CD4-positive, alpha-beta T cell (primary cell): ENCODE measurements at regions not wholly inside any gene's neighbourhood (a gene's known extent, or its start where the extent isn't known, plus 50 kb on each side); places are given as distances from the start of the nearest gene placed in this dataset.

ENCODE experiments used
- ATAC-seq: fragments of 200-7000 bp; cut with Tn5 transposase; one replicate; pipeline ENCODE4 v1.10.0; 2022; ENCODE audit warnings: mild to moderate bottlenecking; ENCODE audit not compliant: poor library complexity
- CTCF ChIA-PET: fragments of 350-600 bp; sonication (Branson Sonifier 250); formaldehyde crosslinking; loops from one replicate; lab custom pipeline; 2021; ENCODE audit warnings: antibody characterized with exemption, inconsistent platforms; lab: Charles Lee
- POLR2A ChIA-PET: fragments of 350-600 bp; sonication (Branson Sonifier 250); formaldehyde crosslinking; loops from one replicate; lab custom pipeline; 2021; ENCODE audit warnings: antibody characterized with exemption, inconsistent platforms; lab: Charles Lee
- DNase-seq, 14 experiments: peaks; one replicate each; pipeline ENCODE4 v3.0.0-alpha.2; 2013 to 2020; ENCODE audit warnings: mixed read lengths in 2 of 14
- H3K27ac ChIP-seq, 2 donors: one replicate each; pipeline versions ENCODE4 v1.5.1 to v1.7.0; 2013; ENCODE audit warnings: low read length in 2 of 2, low read depth in 1 of 2, mild to moderate bottlenecking in 1 of 2
- H3K27me3 ChIP-seq, 2 experiments: 1 replicate in 1 of 2; 2 replicates in 1 of 2; pipeline versions ENCODE4 v1.6.1 to v1.7.0; 2013; ENCODE audit warnings: low read length in 2 of 2, control low read depth in 1 of 2, mild to moderate bottlenecking in 1 of 2, moderate library complexity in 1 of 2; ENCODE audit not compliant: insufficient read depth in 2 of 2, control insufficient read depth in 1 of 2
- H3K36me3 ChIP-seq: one replicate; pipeline ENCODE4 v1.6.1; 2013; ENCODE audit warnings: low read length, control low read depth; ENCODE audit not compliant: insufficient read depth
- H3K4me1 ChIP-seq: one replicate; pipeline ENCODE4 v1.6.1; 2013; ENCODE audit warnings: low read length, control low read depth; ENCODE audit not compliant: insufficient read depth
- H3K4me3 ChIP-seq: one replicate; pipeline ENCODE4 v1.5.1; 2013; ENCODE audit warnings: mild to moderate bottlenecking, low read length, moderate library complexity
- H3K9me3 ChIP-seq, 2 experiments: 1 replicate in 1 of 2; 2 replicates in 1 of 2; pipeline versions ENCODE4 v1.6.1 to v1.7.0; 2013; ENCODE audit warnings: low read length in 2 of 2, mild to moderate bottlenecking in 2 of 2, control low read depth in 1 of 2, moderate library complexity in 1 of 2; ENCODE audit not compliant: control insufficient read depth in 1 of 2, insufficient read depth in 1 of 2
- H3K27ac Mint-ChIP-seq: one replicate; pipeline ENCODE4 v1.8.0; 2020; ENCODE audit warnings: mixed read lengths
- H3K27me3 Mint-ChIP-seq: one replicate; pipeline ENCODE4 v1.8.0; 2021; ENCODE audit warnings: mixed read lengths
- H3K36me3 Mint-ChIP-seq: one replicate; pipeline ENCODE4 v1.8.0; 2021; ENCODE audit warnings: low read depth, mixed read lengths
- H3K4me1 Mint-ChIP-seq: one replicate; pipeline ENCODE4 v1.8.0; 2021; ENCODE audit warnings: low read depth, mixed read lengths
- H3K4me3 Mint-ChIP-seq: one replicate; pipeline ENCODE4 v1.8.0; 2020; ENCODE audit warnings: mild to moderate bottlenecking, mixed read lengths
- H3K9me3 Mint-ChIP-seq: one replicate; pipeline ENCODE4 v1.8.0; 2020; ENCODE audit warnings: mixed read lengths
- intact Hi-C, 2 experiments: fragments of 100-400 bp; cut with DNase I in 1 of 2; cut with micrococcal nuclease in 1 of 2; formaldehyde crosslinking; loops; one replicate each; pipeline versions ENCODE4 v1.15.1 to v1.9.0; 2023 to 2025; cut with DNase I, micrococcal nuclease
- TF ChIP-seq, protein P1 (sequence below): fragments of 200-600 bp; IDR thresholded peaks from one replicate; pipeline ENCODE4 v1.8.0; 2022; ENCODE audit warnings: antibody characterized with exemption, mild to moderate bottlenecking

DNA sequence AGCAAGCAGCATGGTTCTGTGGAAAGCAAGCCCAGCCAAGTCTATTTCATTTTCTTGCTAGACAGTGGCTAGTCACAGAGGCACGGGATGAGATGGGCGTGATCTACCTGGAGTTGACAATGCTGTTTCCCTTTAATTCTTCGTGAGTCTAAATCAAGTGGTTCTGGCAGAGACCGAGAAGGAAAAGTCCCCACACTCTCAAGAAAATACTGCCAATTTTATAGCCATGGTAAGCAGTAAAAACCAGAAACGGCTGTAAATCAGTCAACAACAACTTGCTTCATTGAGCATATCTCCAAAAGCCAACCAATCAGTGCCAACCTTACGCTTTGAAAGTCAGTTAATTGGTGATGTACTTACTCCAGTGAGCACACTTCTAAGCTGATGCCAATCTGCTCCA is 223.4 kb downstream of the SEC23IP start:
- H3K27me3 ChIP-seq: peaks cover 0 to 12% of the 10 kb centered on the region in 2 experiments
- H3K36me3 Mint-ChIP-seq: no peaks in the 10 kb centered on the region
- no peaks in the 10 kb centered on the region for H3K4me1 Mint-ChIP-seq
- CTCF ChIA-PET: no interaction called here
- H3K4me3 Mint-ChIP-seq: no peak overlapping the region
- ATAC-seq: no peak
- H3K27ac ChIP-seq: no peak overlapping the region
- TF ChIP-seq, protein P1, sequence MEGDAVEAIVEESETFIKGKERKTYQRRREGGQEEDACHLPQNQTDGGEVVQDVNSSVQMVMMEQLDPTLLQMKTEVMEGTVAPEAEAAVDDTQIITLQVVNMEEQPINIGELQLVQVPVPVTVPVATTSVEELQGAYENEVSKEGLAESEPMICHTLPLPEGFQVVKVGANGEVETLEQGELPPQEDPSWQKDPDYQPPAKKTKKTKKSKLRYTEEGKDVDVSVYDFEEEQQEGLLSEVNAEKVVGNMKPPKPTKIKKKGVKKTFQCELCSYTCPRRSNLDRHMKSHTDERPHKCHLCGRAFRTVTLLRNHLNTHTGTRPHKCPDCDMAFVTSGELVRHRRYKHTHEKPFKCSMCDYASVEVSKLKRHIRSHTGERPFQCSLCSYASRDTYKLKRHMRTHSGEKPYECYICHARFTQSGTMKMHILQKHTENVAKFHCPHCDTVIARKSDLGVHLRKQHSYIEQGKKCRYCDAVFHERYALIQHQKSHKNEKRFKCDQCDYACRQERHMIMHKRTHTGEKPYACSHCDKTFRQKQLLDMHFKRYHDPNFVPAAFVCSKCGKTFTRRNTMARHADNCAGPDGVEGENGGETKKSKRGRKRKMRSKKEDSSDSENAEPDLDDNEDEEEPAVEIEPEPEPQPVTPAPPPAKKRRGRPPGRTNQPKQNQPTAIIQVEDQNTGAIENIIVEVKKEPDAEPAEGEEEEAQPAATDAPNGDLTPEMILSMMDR: no peak
- H3K27me3 Mint-ChIP-seq: peaks cover 23% of the 10 kb centered on the region
- intact Hi-C loops: no loop called here
- H3K4me1 ChIP-seq: no peaks in the 10 kb centered on the region
- POLR2A ChIA-PET: no interaction called here
- no peak for DNase-seq
- no peaks in the 10 kb centered on the region for H3K36me3 ChIP-seq
- no peaks in the 10 kb centered on the region for H3K9me3 Mint-ChIP-seq
- H3K4me3 ChIP-seq: no peak overlapping the region
- no peaks in the 10 kb centered on the region for H3K9me3 ChIP-seq
- H3K27ac Mint-ChIP-seq: no peak overlapping the region

DNA sequence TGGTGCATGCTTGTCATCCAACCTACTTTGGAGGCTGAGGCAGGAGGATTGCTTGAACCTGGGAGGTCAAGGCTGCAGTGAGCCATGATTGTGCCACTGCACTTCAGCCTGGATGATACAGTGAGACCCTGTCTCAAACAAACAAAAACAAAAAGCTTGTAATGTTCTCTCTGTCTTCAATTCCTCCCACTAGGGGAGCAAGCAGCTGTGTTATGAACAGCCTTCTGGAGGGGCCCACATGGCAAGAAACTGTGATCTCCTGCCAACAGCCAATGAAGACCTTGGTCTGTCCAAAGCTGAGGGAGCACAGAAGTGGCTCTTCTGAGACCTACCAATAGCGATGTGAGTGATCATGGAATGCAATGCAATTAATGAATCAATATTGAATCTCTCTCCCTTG is 229.2 kb downstream of the SEC23IP start:
- intact Hi-C loops: no loop called here
- DNase-seq (no peak), ATAC-seq (no peak)
- Histone ChIP-seq H3K4me1 (no peaks in the 10 kb centered on the region), H3K9me3 (no peaks in the 10 kb centered on the region), H3K4me3 (no peak overlapping the region), H3K27me3 (peaks cover 0 to 8% of the 10 kb centered on the region in 2 experiments), H3K36me3 (no peaks in the 10 kb centered on the region), H3K27ac (no peak overlapping the region)
- no peaks in the 10 kb centered on the region for H3K36me3 Mint-ChIP-seq
- H3K9me3 Mint-ChIP-seq: no peaks in the 10 kb centered on the region
- peaks cover 21% of the 10 kb centered on the region for H3K27me3 Mint-ChIP-seq
- ChIA-PET CTCF (no interaction called here), POLR2A (no interaction called here)
- no peak overlapping the region for H3K27ac Mint-ChIP-seq
- H3K4me3 Mint-ChIP-seq: no peak overlapping the region
- TF ChIP-seq, protein P1: no peak
- no peaks in the 10 kb centered on the region for H3K4me1 Mint-ChIP-seq

DNA sequence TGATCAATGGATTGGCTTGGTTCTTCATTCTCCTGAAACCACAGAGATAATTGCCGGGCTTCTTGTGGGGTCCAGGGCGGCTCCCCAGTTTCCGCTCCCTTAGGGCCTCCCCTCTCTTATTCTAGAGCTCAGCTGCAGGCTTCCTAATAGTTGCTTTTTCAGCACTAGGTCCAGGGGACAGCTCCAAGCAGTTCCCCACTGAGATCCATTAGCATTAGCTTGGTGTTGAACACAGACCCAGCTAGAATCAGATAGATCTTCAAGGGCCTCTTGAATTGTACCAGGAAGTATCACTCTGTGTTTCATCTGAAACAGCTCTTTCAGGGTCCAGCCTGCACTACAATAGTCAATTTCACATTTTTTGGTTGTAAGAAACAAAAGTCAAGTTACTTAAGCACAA is 238.7 kb downstream of the SEC23IP start:
- peaks cover 10 to 12% of the 10 kb centered on the region in 2 experiments for H3K27me3 ChIP-seq
- TF ChIP-seq, protein P1: no peak
- POLR2A ChIA-PET: no interaction called here
- H3K36me3 ChIP-seq: no peaks in the 10 kb centered on the region
- DNase-seq: no peak
- peaks cover 55% of the 10 kb centered on the region for H3K27me3 Mint-ChIP-seq
- H3K4me1 ChIP-seq: no peaks in the 10 kb centered on the region
- H3K27ac Mint-ChIP-seq: no peak overlapping the region
- ATAC-seq: no peak
- H3K27ac ChIP-seq: no peak overlapping the region
- H3K4me3 ChIP-seq: no peak overlapping the region
- H3K36me3 Mint-ChIP-seq: no peaks in the 10 kb centered on the region
- H3K9me3 ChIP-seq: peaks cover 0 to 9% of the 10 kb centered on the region in 2 experiments
- no peaks in the 10 kb centered on the region for H3K9me3 Mint-ChIP-seq
- H3K4me1 Mint-ChIP-seq: no peaks in the 10 kb centered on the region
- H3K4me3 Mint-ChIP-seq: no peak overlapping the region
- intact Hi-C loops: no loop called here
- CTCF ChIA-PET: no interaction called here
